ENCODE measurements at regions not wholly inside any gene's neighbourhood (a gene's known extent, or its start where the extent isn't known, plus 50 kb on each side); places are given as distances from the start of the nearest gene placed in this dataset.

GRCh38 chr3:191518861-191519260, 57.9 kb downstream of the PYDC2 start:
- H3K36me3 ChIP-seq: no peaks in the 10 kb centered on the region
- intact Hi-C loops (cut with DNase I; ENCODE audit: low total_unique reads): no loop called here
- H3K27ac ChIP-seq: no peak overlapping the region
- in situ Hi-C loops (cut with MboI; ENCODE audit: low sequenced_read_pairs in 4 of 4): no loop called here
- no peaks in the 10 kb centered on the region for H3K9me3 ChIP-seq
- no peak overlapping the region for H3K4me3 ChIP-seq
- no peaks in the 10 kb centered on the region for H3K4me1 ChIP-seq
- ATAC-seq (no peak), DNase-seq (no peak)
- TF ChIP-seq POLR2A (IDR thresholded peaks at IDR 0.05) (no peak), CTCF (IDR thresholded peaks at IDR 0.05 in 4 of 5, conservative IDR thresholded peaks at IDR 0.05 in 1 of 5) (no peak)
- H3K27me3 ChIP-seq: no peaks in the 10 kb centered on the region

- no peaks in the 10 kb centered on the region for H3K9me3 ChIP-seq
- in situ Hi-C loops (cut with MboI; ENCODE audit: low sequenced_read_pairs in 4 of 4): no loop called here
- intact Hi-C loops (cut with DNase I; ENCODE audit: low total_unique reads): no loop called here
- no peaks in the 10 kb centered on the region for H3K4me1 ChIP-seq
- no peaks in the 10 kb centered on the region for H3K36me3 ChIP-seq
- no peaks in the 10 kb centered on the region for H3K27me3 ChIP-seq
- DNase-seq (no peak), ATAC-seq (no peak)
- TF ChIP-seq POLR2A (IDR thresholded peaks at IDR 0.05): no peak
- TF ChIP-seq CTCF (IDR thresholded peaks at IDR 0.05 in 4 of 5, conservative IDR thresholded peaks at IDR 0.05 in 1 of 5): no peak
- no peak overlapping the region for H3K27ac ChIP-seq
- no peak overlapping the region for H3K4me3 ChIP-seq
These were observed 60.1 kb downstream of the PYDC2 start for GRCh38 chr3:191521055-191521454.

- in situ Hi-C loops (cut with MboI; ENCODE audit: low sequenced_read_pairs in 4 of 4) (no loop called here), intact Hi-C loops (cut with DNase I; ENCODE audit: low total_unique reads) (no loop called here)
- ATAC-seq (no peak), DNase-seq (no peak)
- Histone ChIP-seq H3K4me1 (no peaks in the 10 kb centered on the region), H3K36me3 (no peaks in the 10 kb centered on the region), H3K27ac (no peak overlapping the region), H3K4me3 (no peak overlapping the region), H3K9me3 (no peaks in the 10 kb centered on the region), H3K27me3 (no peaks in the 10 kb centered on the region)
- TF ChIP-seq POLR2A (IDR thresholded peaks at IDR 0.05): no peak
- TF ChIP-seq CTCF (IDR thresholded peaks at IDR 0.05 in 4 of 5, conservative IDR thresholded peaks at IDR 0.05 in 1 of 5): no peak
These were observed 62.2 kb downstream of the PYDC2 start for GRCh38 chr3:191523148-191523547.

GRCh38 chr3:191528589-191528988, 67.6 kb downstream of the PYDC2 start:
- Histone ChIP-seq H3K27ac (no peak overlapping the region), H3K4me1 (no peaks in the 10 kb centered on the region), H3K9me3 (no peaks in the 10 kb centered on the region), H3K27me3 (no peaks in the 10 kb centered on the region), H3K36me3 (no peaks in the 10 kb centered on the region), H3K4me3 (no peak overlapping the region)
- intact Hi-C loops (cut with DNase I; ENCODE audit: low total_unique reads): no loop called here
- DNase-seq: no peak
- no peak for TF ChIP-seq CTCF (IDR thresholded peaks at IDR 0.05 in 4 of 5, conservative IDR thresholded peaks at IDR 0.05 in 1 of 5)
- TF ChIP-seq POLR2A (IDR thresholded peaks at IDR 0.05): no peak
- no peak for ATAC-seq
- in situ Hi-C loops (cut with MboI; ENCODE audit: low sequenced_read_pairs in 4 of 4): no loop called here

- H3K9me3 ChIP-seq: no peaks in the 10 kb centered on the region
- DNase-seq (no peak), ATAC-seq (no peak)
- in situ Hi-C loops (cut with MboI; ENCODE audit: low sequenced_read_pairs in 4 of 4) (no loop called here), intact Hi-C loops (cut with DNase I; ENCODE audit: low total_unique reads) (no loop called here)
- H3K4me1 ChIP-seq: no peaks in the 10 kb centered on the region
- no peaks in the 10 kb centered on the region for H3K36me3 ChIP-seq
- TF ChIP-seq POLR2A (IDR thresholded peaks at IDR 0.05): no peak
- TF ChIP-seq CTCF (IDR thresholded peaks at IDR 0.05 in 4 of 5, conservative IDR thresholded peaks at IDR 0.05 in 1 of 5): no peak
- no peak overlapping the region for H3K27ac ChIP-seq
- no peak overlapping the region for H3K4me3 ChIP-seq
- no peaks in the 10 kb centered on the region for H3K27me3 ChIP-seq
These were observed 69.0 kb downstream of the PYDC2 start for GRCh38 chr3:191529992-191530391.

Data from gastrocnemius medialis (tissue), 4 donors.